Transverse colon (tissue), 3 donors: ENCODE measurements at regions not wholly inside any gene's neighbourhood (a gene's known extent, or its start where the extent isn't known, plus 50 kb on each side); places are given as distances from the start of the nearest gene placed in this dataset.

Experiments used
- CTCF ChIP-seq, 5 experiments: fragments of 200-600 bp in 3 of 5; fragments of 450-650 bp in 2 of 5; sonication (generic) in 3 of 5; IDR thresholded peaks; 1 replicate in 2 of 5; 2 replicates in 3 of 5; pipeline ENCODE4 v1.5.1; 2016 to 2017; ENCODE audit warnings: antibody characterized with exemption in 5 of 5, inconsistent platforms in 3 of 5, mild to moderate bottlenecking in 2 of 5, moderate library complexity in 1 of 5
- POLR2A ChIP-seq: fragments of 450-650 bp; IDR thresholded peaks from one replicate; pipeline ENCODE4 v1.6.1; 2016; ENCODE audit warnings: antibody characterized with exemption, mild to moderate bottlenecking, moderate library complexity

- TF ChIP-seq CTCF (IDR thresholded peaks at IDR 0.05) (no peak), POLR2A (no peak)
Measured at GRCh38 chr12:77166696-77167095, 101.3 kb upstream of the E2F7 start.
